VCaP (cell line): ENCODE measurements at regions not wholly inside any gene's neighbourhood (a gene's known extent, or its start where the extent isn't known, plus 50 kb on each side); places are given as distances from the start of the nearest gene placed in this dataset.
A peak's percentile ranks its signal among the peaks of the same experiment; 100 is the strongest.

Experiments used
- H3K27ac ChIP-seq: fragments of 450-650 bp; 2 replicates; pipeline ENCODE4 v1.5.1; 2017
- TF ChIP-seq, protein P1 (sequence below): fragments of 450-650 bp; conservative IDR thresholded peaks from 2 replicates; pipeline ENCODE4 v1.5.1; 2017; ENCODE audit warnings: mild to moderate bottlenecking, moderate library complexity

- TF ChIP-seq, protein P1, sequence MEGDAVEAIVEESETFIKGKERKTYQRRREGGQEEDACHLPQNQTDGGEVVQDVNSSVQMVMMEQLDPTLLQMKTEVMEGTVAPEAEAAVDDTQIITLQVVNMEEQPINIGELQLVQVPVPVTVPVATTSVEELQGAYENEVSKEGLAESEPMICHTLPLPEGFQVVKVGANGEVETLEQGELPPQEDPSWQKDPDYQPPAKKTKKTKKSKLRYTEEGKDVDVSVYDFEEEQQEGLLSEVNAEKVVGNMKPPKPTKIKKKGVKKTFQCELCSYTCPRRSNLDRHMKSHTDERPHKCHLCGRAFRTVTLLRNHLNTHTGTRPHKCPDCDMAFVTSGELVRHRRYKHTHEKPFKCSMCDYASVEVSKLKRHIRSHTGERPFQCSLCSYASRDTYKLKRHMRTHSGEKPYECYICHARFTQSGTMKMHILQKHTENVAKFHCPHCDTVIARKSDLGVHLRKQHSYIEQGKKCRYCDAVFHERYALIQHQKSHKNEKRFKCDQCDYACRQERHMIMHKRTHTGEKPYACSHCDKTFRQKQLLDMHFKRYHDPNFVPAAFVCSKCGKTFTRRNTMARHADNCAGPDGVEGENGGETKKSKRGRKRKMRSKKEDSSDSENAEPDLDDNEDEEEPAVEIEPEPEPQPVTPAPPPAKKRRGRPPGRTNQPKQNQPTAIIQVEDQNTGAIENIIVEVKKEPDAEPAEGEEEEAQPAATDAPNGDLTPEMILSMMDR = no peak
- no peak overlapping the region for H3K27ac ChIP-seq
These were observed 79.7 kb upstream of the MBNL2 start for GRCh38 chr13:97142452-97142851.

DNA sequence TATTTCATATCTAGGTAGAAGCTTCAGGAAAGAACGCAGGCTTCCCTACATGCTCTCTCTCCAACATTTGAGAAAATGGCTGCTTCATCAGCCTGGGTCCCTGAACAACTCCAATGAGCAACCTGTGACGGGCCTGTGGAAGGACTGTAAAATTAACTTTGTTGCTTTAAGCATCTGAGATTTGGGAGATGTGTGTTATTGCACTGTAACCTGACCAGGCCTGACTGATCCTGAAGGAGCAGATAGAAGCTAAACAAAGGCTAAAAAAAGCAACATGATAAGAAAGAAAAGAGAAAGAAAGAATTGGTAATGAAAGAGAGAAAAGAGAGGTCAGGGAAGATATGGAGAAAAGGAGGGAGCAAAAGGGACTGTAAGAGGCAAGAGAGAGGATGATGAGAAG, 77.1 kb upstream of the MBNL2 start:
- TF ChIP-seq, protein P1 = no peak
- no peak overlapping the region for H3K27ac ChIP-seq

DNA sequence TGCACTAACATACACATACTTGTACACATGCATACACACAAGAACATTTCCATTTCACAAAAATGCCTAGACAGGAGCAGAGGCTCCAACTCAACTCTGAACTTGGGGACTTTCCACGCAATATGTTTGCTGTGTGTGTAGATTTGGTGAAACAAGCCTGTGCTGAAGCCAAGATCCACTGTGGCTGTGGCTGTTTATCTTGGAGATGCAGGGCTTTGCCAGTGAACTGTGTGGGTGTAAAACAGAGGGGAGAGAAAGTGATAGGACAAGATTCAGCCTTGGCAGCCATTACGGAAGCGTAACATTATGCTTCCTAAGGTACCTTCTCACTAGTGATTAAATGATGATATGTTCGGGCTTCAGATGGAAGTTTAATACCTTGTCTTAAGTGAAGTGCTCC, 73.2 kb upstream of the MBNL2 start:
- H3K27ac ChIP-seq = no peak overlapping the region
- TF ChIP-seq, protein P1 = no peak

GRCh38 chr13:97160421-97160820, 61.7 kb upstream of the MBNL2 start:
- H3K27ac ChIP-seq = no peak overlapping the region
- TF ChIP-seq, protein P1 = no peak

DNA sequence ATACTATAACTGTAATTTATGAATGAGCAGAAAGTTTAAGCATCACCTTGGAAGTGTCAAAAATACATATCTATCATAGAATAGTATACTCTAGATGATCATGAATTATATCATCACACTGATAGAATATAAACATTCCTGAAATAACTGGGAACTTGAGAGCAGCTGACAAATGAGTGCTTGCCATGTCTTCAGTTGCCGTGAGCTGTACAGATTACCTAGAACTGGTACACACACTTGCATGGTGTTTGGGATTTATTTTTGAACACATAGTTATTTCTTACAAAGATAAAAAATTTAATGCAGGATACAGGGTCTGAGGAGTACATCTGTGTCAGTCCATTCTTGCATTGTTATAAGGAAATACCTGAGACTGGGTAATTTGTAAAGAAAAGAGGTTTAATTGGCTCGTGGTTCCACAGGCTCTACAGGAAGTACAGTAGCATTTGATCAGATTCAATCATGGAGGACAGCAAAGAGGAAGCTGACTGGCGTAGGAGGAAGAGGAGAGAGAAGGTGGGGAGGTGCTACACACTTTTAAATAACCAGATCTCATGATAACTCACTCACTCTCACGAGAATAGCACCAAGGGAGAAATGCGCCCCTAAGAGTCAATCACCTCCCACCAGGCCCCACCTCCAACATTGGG, 60.4 kb upstream of the MBNL2 start:
- H3K27ac ChIP-seq = no peak overlapping the region
- TF ChIP-seq, protein P1 = no peak

DNA sequence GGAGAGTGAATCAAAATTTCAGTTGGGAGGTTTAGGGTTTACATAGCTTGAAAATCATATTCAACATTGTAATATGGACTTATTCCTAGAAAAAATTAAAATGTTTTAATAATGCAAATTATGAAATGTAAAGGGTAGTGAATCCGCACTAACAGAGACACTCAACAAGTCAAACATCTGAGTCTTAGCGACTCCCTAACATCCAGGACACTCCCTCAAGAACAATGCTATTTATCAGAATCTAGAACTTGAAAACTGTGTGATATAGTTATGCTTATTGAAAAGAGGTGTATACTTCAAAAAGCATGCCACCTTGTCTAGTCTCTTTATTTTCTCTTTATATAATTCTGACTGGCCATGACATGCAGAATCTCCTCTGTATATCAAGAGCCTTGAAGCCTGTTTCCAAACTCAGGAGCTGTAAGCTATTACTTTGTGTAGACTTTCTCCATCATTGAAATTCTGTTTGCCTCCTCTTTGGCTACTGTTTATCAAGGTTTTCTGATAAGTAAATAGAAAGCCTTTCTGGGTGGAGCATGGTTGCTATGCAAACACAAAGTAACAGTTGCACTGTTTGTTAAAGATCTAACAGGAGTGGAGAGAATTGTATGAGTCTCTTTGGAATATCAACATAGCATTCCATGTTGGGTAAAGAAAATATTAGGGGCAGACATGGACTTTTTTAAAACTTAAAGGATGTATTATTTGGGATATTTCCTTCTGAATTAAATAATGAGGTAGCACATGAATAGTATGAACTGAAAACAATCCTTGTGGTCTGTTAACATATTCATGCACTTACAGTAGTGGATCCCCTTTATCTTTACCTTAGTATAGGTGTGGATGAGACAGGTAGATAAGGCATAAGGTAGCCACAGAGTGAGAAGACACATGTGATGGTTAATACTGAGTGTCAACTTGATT, 56.4 kb upstream of the MBNL2 start:
- TF ChIP-seq, protein P1 = no peak
- peak overlapping the region; percentile 44 for H3K27ac ChIP-seq

GRCh38 chr13:97171136-97171535, 51.0 kb upstream of the MBNL2 start:
- TF ChIP-seq, protein P1 = no peak
- H3K27ac ChIP-seq = no peak overlapping the region
